Endodermal cell (in vitro differentiated cells): ENCODE measurements at regions not wholly inside any gene's neighbourhood (a gene's known extent, or its start where the extent isn't known, plus 50 kb on each side); places are given as distances from the start of the nearest gene placed in this dataset.
A peak's percentile ranks its signal among the peaks of the same experiment; 100 is the strongest.

Experiments used
- DNase-seq: peaks from one replicate; pipeline ENCODE4 v3.0.0-alpha.2; 2017
- H3K27ac ChIP-seq: 2 replicates; pipeline ENCODE4 v1.5.1; 2013; ENCODE audit warnings: mild to moderate bottlenecking, low read depth, low read length, moderate library complexity
- H3K27me3 ChIP-seq: 2 replicates; pipeline ENCODE4 v1.6.1; 2013; ENCODE audit warnings: mild to moderate bottlenecking, low read length, moderate library complexity; ENCODE audit not compliant: insufficient read depth, control insufficient read depth, poor library complexity, severe bottlenecking
- H3K36me3 ChIP-seq: 2 replicates; pipeline ENCODE4 v1.7.0; 2013; ENCODE audit warnings: mild to moderate bottlenecking, low read length, moderate library complexity; ENCODE audit not compliant: control insufficient read depth, insufficient read depth
- H3K4me1 ChIP-seq: one replicate; pipeline ENCODE4 v1.7.0; 2013; ENCODE audit warnings: low read length; ENCODE audit not compliant: control insufficient read depth, insufficient read depth
- H3K4me3 ChIP-seq: 2 replicates; pipeline ENCODE4 v1.5.1; 2013; ENCODE audit warnings: mild to moderate bottlenecking, low read length, moderate library complexity
- H3K9ac ChIP-seq: 2 replicates; pipeline ENCODE4 v1.6.1; 2013; ENCODE audit warnings: mild to moderate bottlenecking, low read length, moderate library complexity; ENCODE audit not compliant: poor library complexity, severe bottlenecking; ENCODE audit errors: extremely low read depth
- H3K9me3 ChIP-seq: 2 replicates; pipeline ENCODE4 v1.6.1; 2013; ENCODE audit warnings: mild to moderate bottlenecking, low read length, moderate library complexity; ENCODE audit not compliant: control insufficient read depth
- H3K27ac Mint-ChIP-seq: 2 replicates; pipeline ENCODE4 v1.8.0; 2020; ENCODE audit warnings: mixed read lengths
- H3K27me3 Mint-ChIP-seq: 2 replicates; pipeline ENCODE4 v1.8.0; 2021; ENCODE audit warnings: mild to moderate bottlenecking, mixed read lengths; ENCODE audit not compliant: insufficient read depth
- H3K36me3 Mint-ChIP-seq: 2 replicates; pipeline ENCODE4 v1.8.0; 2020; ENCODE audit warnings: low read depth, mixed read lengths
- H3K4me1 Mint-ChIP-seq: 2 replicates; pipeline ENCODE4 v1.8.0; 2020; ENCODE audit warnings: mixed read lengths
- H3K4me3 Mint-ChIP-seq: 2 replicates; pipeline ENCODE4 v1.8.0; 2020; ENCODE audit warnings: mild to moderate bottlenecking, moderate library complexity, mixed read lengths
- H3K9me3 Mint-ChIP-seq: 2 replicates; pipeline ENCODE4 v1.8.0; 2020; ENCODE audit warnings: mild to moderate bottlenecking, mixed read lengths
- WGBS, 2 experiments: methylation state at CpG; one replicate each; pipeline versions ENCODE4 v1.1.5 to v1.1.7; 2013; ENCODE audit warnings: missing lambda C conversion rate in 2 of 2, mixed read lengths in 1 of 2; ENCODE audit not compliant: insufficient coverage in 1 of 2, insufficient read length in 1 of 2; 5-methylcytosine and 5-hydroxymethylcytosine counted together
- TF ChIP-seq, protein P1 (sequence below): fragments of 200-600 bp; sonication (generic); conservative IDR thresholded peaks from 2 replicates; pipeline ENCODE4 v1.5.0; 2021; ENCODE audit warnings: antibody characterized with exemption, mild to moderate bottlenecking

DNA sequence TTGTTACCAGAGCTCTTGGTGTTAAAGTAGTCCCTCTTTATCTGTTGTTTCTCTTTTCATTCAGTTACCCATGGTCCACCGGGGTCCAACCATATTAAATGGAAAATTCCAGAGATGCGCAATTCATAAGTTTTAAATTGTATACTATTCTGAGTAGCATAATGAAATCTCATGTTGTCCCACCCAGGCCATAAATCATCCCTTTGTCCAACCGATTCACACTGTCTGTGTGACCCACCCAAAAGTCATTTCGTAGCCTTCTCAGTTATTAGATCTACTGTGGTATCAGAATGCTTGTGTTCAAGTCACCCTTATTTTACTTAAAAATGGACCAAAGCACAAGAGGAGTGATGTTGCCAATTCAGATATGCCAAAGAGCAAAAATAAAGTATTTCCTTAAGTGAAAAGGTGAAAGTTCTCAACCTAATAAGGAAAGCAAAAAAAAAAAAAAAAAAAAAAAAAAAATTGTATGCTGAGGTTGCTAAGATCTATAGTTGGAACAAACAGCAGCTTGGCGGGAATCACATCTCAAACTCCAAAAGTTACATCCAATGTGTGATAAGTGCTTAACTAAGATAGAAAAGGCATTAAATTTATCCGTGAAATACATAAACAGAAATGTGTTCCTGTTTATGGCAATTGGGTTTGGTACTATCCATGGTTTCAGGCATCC is 106.8 kb upstream of the GPBP1 start:
- Mint-ChIP-seq H3K27ac (no peak overlapping the region), H3K4me1 (peaks cover 4% of the 10 kb centered on the region), H3K36me3 (peaks cover 5% of the 10 kb centered on the region), H3K4me3 (no peak overlapping the region), H3K9me3 (peaks cover 24% of the 10 kb centered on the region), H3K27me3 (no peaks in the 10 kb centered on the region)
- peaks cover 3% of the 10 kb centered on the region for H3K4me1 ChIP-seq
- TF ChIP-seq, protein P1, sequence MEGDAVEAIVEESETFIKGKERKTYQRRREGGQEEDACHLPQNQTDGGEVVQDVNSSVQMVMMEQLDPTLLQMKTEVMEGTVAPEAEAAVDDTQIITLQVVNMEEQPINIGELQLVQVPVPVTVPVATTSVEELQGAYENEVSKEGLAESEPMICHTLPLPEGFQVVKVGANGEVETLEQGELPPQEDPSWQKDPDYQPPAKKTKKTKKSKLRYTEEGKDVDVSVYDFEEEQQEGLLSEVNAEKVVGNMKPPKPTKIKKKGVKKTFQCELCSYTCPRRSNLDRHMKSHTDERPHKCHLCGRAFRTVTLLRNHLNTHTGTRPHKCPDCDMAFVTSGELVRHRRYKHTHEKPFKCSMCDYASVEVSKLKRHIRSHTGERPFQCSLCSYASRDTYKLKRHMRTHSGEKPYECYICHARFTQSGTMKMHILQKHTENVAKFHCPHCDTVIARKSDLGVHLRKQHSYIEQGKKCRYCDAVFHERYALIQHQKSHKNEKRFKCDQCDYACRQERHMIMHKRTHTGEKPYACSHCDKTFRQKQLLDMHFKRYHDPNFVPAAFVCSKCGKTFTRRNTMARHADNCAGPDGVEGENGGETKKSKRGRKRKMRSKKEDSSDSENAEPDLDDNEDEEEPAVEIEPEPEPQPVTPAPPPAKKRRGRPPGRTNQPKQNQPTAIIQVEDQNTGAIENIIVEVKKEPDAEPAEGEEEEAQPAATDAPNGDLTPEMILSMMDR, result no peak
- no peak for DNase-seq
- H3K27ac ChIP-seq, result no peak overlapping the region
- peaks cover 39% of the 10 kb centered on the region for H3K9me3 ChIP-seq
- no peaks in the 10 kb centered on the region for H3K27me3 ChIP-seq
- WGBS, 2 experiments, result 83 to 96% methylated on average over 2 to 6 of the region's 6 CpGs
- no peak overlapping the region for H3K9ac ChIP-seq
- H3K4me3 ChIP-seq, result peak overlapping the region; percentile 4
- no peaks in the 10 kb centered on the region for H3K36me3 ChIP-seq

DNA sequence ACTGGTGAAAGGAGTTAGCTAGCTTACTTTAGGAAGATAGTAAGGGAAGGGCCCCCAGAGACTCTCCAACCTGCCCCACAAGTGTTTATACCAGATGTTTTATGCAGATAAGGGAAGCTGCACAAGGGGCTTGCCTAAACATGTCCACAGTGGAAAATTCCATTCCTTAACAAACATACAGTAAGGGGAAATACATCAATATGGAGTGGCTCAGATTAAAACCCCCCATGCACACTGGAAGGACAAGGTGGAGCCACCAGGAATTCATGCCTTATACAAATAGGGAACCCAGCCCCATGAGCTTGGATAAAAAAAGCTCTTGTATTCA is 106.3 kb upstream of the GPBP1 start:
- no peak for DNase-seq
- no peaks in the 10 kb centered on the region for H3K36me3 ChIP-seq
- Mint-ChIP-seq H3K27me3 (no peaks in the 10 kb centered on the region), H3K27ac (no peak overlapping the region), H3K9me3 (peaks cover 24% of the 10 kb centered on the region), H3K4me3 (no peak overlapping the region), H3K4me1 (peaks cover 4% of the 10 kb centered on the region), H3K36me3 (peaks cover 5% of the 10 kb centered on the region)
- H3K4me3 ChIP-seq, result peak overlapping the region; percentile 4
- H3K9me3 ChIP-seq, result peaks cover 39% of the 10 kb centered on the region
- no peak overlapping the region for H3K9ac ChIP-seq
- TF ChIP-seq, protein P1, result no peak
- no peaks in the 10 kb centered on the region for H3K27me3 ChIP-seq
- peaks cover 3% of the 10 kb centered on the region for H3K4me1 ChIP-seq
- H3K27ac ChIP-seq, result no peak overlapping the region

DNA sequence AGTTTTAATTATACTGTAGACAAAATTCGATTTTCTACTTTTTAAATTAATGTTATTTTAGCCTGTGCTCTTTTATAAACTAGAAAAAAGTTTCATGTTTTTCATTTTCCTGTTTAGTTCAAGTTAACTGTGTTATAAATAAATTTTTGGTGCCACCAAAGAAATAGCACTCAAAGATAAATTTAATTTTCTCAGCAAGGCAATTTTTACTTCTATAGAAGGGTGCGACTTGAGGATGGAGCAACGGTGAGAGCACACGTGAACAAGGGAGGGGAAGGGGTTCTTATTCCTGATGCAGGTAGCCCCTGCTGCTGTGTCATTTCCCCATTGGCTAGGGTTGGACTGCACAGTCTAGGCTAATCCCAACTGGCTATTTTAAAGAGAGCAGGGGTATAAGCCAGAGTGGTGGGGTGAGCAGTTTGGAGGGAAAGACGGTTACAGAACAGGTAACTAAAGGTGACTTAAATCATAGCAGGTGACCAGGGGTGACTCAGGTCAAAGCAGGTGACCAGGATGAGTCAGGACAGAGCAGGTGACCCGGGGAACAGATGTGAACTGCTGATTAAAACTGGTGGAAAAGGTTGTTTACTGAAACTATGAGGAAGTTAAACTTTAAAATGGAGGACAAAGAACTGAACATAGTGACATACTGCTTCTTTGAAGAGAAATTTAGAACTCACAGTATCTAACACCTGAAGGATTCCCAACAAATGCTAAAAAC is 104.6 kb upstream of the GPBP1 start:
- H3K27ac ChIP-seq, result no peak overlapping the region
- TF ChIP-seq, protein P1, result no peak
- H3K4me1 ChIP-seq, result peaks cover 3% of the 10 kb centered on the region
- no peak overlapping the region for H3K9ac ChIP-seq
- Mint-ChIP-seq H3K36me3 (peaks cover 5% of the 10 kb centered on the region), H3K27me3 (no peaks in the 10 kb centered on the region), H3K4me3 (no peak overlapping the region), H3K27ac (no peak overlapping the region), H3K4me1 (peaks cover 4% of the 10 kb centered on the region), H3K9me3 (peaks cover 24% of the 10 kb centered on the region)
- H3K9me3 ChIP-seq, result peaks cover 39% of the 10 kb centered on the region
- peak overlapping the region; percentile 69 for H3K4me3 ChIP-seq
- DNase-seq, result no peak
- H3K27me3 ChIP-seq, result no peaks in the 10 kb centered on the region
- WGBS, 2 experiments, result 93 to 94% methylated on average over 4 to 6 of the region's 6 CpGs
- H3K36me3 ChIP-seq, result no peaks in the 10 kb centered on the region
